GM21825 (cell line): ENCODE measurements at regions not wholly inside any gene's neighbourhood (a gene's known extent, or its start where the extent isn't known, plus 50 kb on each side); places are given as distances from the start of the nearest gene placed in this dataset.
A peak's percentile ranks its signal among the peaks of the same experiment; 100 is the strongest.

Experiments used
- ATAC-seq: cut with Tn5 transposase; IDR thresholded peaks from one replicate; pipeline ENCODE4 v1.9.1; 2021; ENCODE audit warnings: mild to moderate bottlenecking, moderate library complexity; ENCODE audit not compliant: unreplicated experiment

GRCh38 chr2:215749092-215749957, 264.0 kb downstream of the MREG start:
- no peak for ATAC-seq

- ATAC-seq = no peak
Measured at GRCh38 chr2:215748446-215748845, 264.9 kb downstream of the MREG start.

- ATAC-seq = no peak
Measured at GRCh38 chr2:215746887-215747615, 266.3 kb downstream of the MREG start.

GRCh38 chr2:215746226-215746886, 267.0 kb downstream of the MREG start:
- ATAC-seq = no peak

GRCh38 chr2:215745331-215745730, 268.0 kb downstream of the MREG start:
- no peak for ATAC-seq

GRCh38 chr2:215744514-215744913, 268.8 kb downstream of the MREG start:
- no peak for ATAC-seq

- no peak for ATAC-seq
Measured at GRCh38 chr2:215743066-215743465, 270.3 kb downstream of the MREG start.

GRCh38 chr2:215742021-215742420, 271.3 kb downstream of the MREG start:
- no peak for ATAC-seq

GRCh38 chr2:215740071-215740470, 273.3 kb downstream of the MREG start:
- no peak for ATAC-seq

GRCh38 chr2:215738351-215738750, 275.0 kb downstream of the MREG start:
- no peak for ATAC-seq

GRCh38 chr2:215737477-215737876, 275.9 kb downstream of the MREG start:
- no peak for ATAC-seq

GRCh38 chr2:215736653-215737290, 276.6 kb downstream of the MREG start:
- ATAC-seq = no peak

- no peak for ATAC-seq
Measured at GRCh38 chr2:215731108-215731658, 282.2 kb downstream of the MREG start.

- ATAC-seq = no peak
Measured at GRCh38 chr2:215729985-215730620, 283.2 kb downstream of the MREG start.

GRCh38 chr2:215728504-215729065, 284.8 kb downstream of the MREG start:
- ATAC-seq = peak; percentile 76

GRCh38 chr2:215727507-215728503, 285.5 kb downstream of the MREG start:
- peak; percentile 23 for ATAC-seq

GRCh38 chr2:215726070-215726469, 287.3 kb downstream of the MREG start:
- ATAC-seq = no peak

- no peak for ATAC-seq
Measured at GRCh38 chr2:215724146-215724545, 288.3 kb upstream of the FN1 start.

- ATAC-seq = no peak
Measured at GRCh38 chr2:215723631-215724011, 287.8 kb upstream of the FN1 start.
